IMR-90 (cell line): ENCODE measurements at regions not wholly inside any gene's neighbourhood (a gene's known extent, or its start where the extent isn't known, plus 50 kb on each side); places are given as distances from the start of the nearest gene placed in this dataset.

ENCODE experiments used
- ATAC-seq: fragments of 200-7000 bp; cut with Tn5 transposase; 2 replicates; pipeline ENCODE4 v1.9.1; 2020; ENCODE audit warnings: low read depth, mild to moderate bottlenecking, moderate library complexity
- BruUV-seq: library from RNA; stranded (reverse); fragments of 400-500 nt; replicated peaks from 2 replicates; lab custom pipeline; 2021; lab: Mats Ljungman, UMichigan
- CTCF ChIA-PET: fragments of 300-600 bp; formaldehyde crosslinking; extraction: SDS; loops from one replicate; lab custom pipeline; 2021; ENCODE audit warnings: antibody characterized with exemption; lab: Yijun Ruan, JAX
- POLR2A ChIA-PET: fragments of 300-600 bp; sonication (Branson Sonifier 250); formaldehyde crosslinking; loops from one replicate; lab custom pipeline; 2022; ENCODE audit warnings: antibody characterized with exemption; ENCODE audit not compliant: unreplicated experiment; lab: Charles Lee
- DNase-seq: peaks from one replicate; pipeline ENCODE4 v3.0.0; 2013
- H2AFZ ChIP-seq: replicated peaks from 2 replicates; pipeline ENCODE3; 2013; ENCODE audit warnings: low read length, mild to moderate bottlenecking; ENCODE audit not compliant: poor library complexity
- H2AK5ac ChIP-seq: 2 replicates; pipeline ENCODE4 v1.6.1; 2013; ENCODE audit warnings: low read depth, low read length, inconsistent platforms
- H2AK9ac ChIP-seq: replicated peaks from 2 replicates; pipeline ENCODE3; 2013; ENCODE audit warnings: mild to moderate bottlenecking, low read depth, low read length, moderate library complexity; ENCODE audit not compliant: poor library complexity
- H2BK120ac ChIP-seq: 2 replicates; pipeline ENCODE4 v1.6.1; 2013; ENCODE audit warnings: low read depth, low read length, inconsistent platforms
- H2BK15ac ChIP-seq: 3 replicates; pipeline ENCODE4 v1.6.1; 2013; ENCODE audit warnings: low read depth, low read length, inconsistent platforms
- H2BK20ac ChIP-seq: 2 replicates; pipeline ENCODE4 v1.6.1; 2013; ENCODE audit warnings: low read depth, mild to moderate bottlenecking, inconsistent platforms, low read length, moderate library complexity
- H2BK5ac ChIP-seq: 2 replicates; pipeline ENCODE4 v1.6.1; 2013; ENCODE audit warnings: mild to moderate bottlenecking, low read depth, low read length, inconsistent platforms; ENCODE audit not compliant: poor library complexity, severe bottlenecking
- H3K14ac ChIP-seq: replicated peaks from 2 replicates; pipeline ENCODE4 v1.6.1; 2013; ENCODE audit warnings: low read depth, low read length, inconsistent platforms
- H3K18ac ChIP-seq: 2 replicates; pipeline ENCODE4 v1.6.1; 2013; ENCODE audit warnings: low read depth, low read length, control low read depth
- H3K23ac ChIP-seq: 2 replicates; pipeline ENCODE4 v1.6.1; 2013; ENCODE audit warnings: low read depth, low read length, inconsistent platforms
- H3K27ac ChIP-seq: 2 replicates; pipeline ENCODE4 v1.5.1; 2013; ENCODE audit warnings: mild to moderate bottlenecking, control low read depth, low read length; ENCODE audit not compliant: insufficient read depth
- H3K27me3 ChIP-seq: 2 replicates; pipeline ENCODE4 v1.6.1; 2013; ENCODE audit warnings: low read length; ENCODE audit not compliant: control insufficient read depth, insufficient read depth
- H3K36me3 ChIP-seq: 2 replicates; pipeline ENCODE4 v1.6.1; 2013; ENCODE audit warnings: low read length, mixed read lengths; ENCODE audit not compliant: control insufficient read depth, insufficient read depth
- H3K4ac ChIP-seq: 2 replicates; pipeline ENCODE4 v1.6.1; 2013; ENCODE audit warnings: low read depth, low read length, inconsistent platforms
- H3K4me1 ChIP-seq: 2 replicates; pipeline ENCODE4 v1.6.1; 2013; ENCODE audit warnings: low read length, mixed read lengths; ENCODE audit not compliant: control insufficient read depth, insufficient read depth
- H3K4me2 ChIP-seq: 2 replicates; pipeline ENCODE4 v1.6.1; 2013; ENCODE audit warnings: low read depth, mild to moderate bottlenecking, control low read depth, low read length, moderate library complexity
- H3K4me3 ChIP-seq: 2 replicates; pipeline ENCODE4 v1.5.1; 2013; ENCODE audit warnings: low read depth, mild to moderate bottlenecking, control low read depth, low read length, moderate library complexity; ENCODE audit not compliant: insufficient read depth
- H3K56ac ChIP-seq: 2 replicates; pipeline ENCODE4 v1.6.1; 2013; ENCODE audit warnings: low read length, inconsistent platforms; ENCODE audit not compliant: insufficient read depth; ENCODE audit errors: extremely low read depth
- H3K79me1 ChIP-seq, 2 experiments: 2 replicates each; pipeline ENCODE4 v1.6.1; 2013; ENCODE audit warnings: low read length in 2 of 2, inconsistent platforms in 1 of 2, low read depth in 1 of 2
- H3K9ac ChIP-seq: 2 replicates; pipeline ENCODE4 v1.6.1; 2013; ENCODE audit warnings: low read depth, low read length, control low read depth
- H3K9me1 ChIP-seq: 2 replicates; pipeline ENCODE4 v1.6.1; 2013; ENCODE audit warnings: low read length, inconsistent platforms; ENCODE audit not compliant: insufficient read depth
- H3K9me3 ChIP-seq: 2 replicates; pipeline ENCODE4 v1.6.1; 2013; ENCODE audit warnings: low read length; ENCODE audit not compliant: control insufficient read depth, insufficient read depth
- H4K20me1 ChIP-seq: 2 replicates; pipeline ENCODE4 v1.6.1; 2013; ENCODE audit warnings: low read length, inconsistent platforms; ENCODE audit not compliant: insufficient read depth
- H4K5ac ChIP-seq: 2 replicates; pipeline ENCODE4 v1.6.1; 2013; ENCODE audit warnings: mild to moderate bottlenecking, low read depth, low read length, control low read depth
- H4K8ac ChIP-seq, 2 experiments: 2 replicates each; pipeline ENCODE4 v1.6.1; 2013; ENCODE audit warnings: low read depth in 2 of 2, low read length in 2 of 2, control low read depth in 1 of 2, inconsistent platforms in 1 of 2
- H4K91ac ChIP-seq: 2 replicates; pipeline ENCODE4 v1.6.1; 2013; ENCODE audit warnings: low read depth, low read length, inconsistent platforms; ENCODE audit not compliant: insufficient read depth
- BHLHE40 ChIP-seq: fragments of 150-350 bp; IDR thresholded peaks from 2 replicates; pipeline ENCODE4 v1.6.1; 2016; ENCODE audit warnings: mild to moderate bottlenecking, low read depth, low read length
- CEBPB ChIP-seq: IDR thresholded peaks from 2 replicates; pipeline ENCODE4 v1.6.1; 2012; ENCODE audit warnings: low read depth, low read length, improper control_type of control experiment
- CTCF ChIP-seq: conservative IDR thresholded peaks from 2 replicates; pipeline ENCODE4 v1.5.1; 2012; ENCODE audit warnings: mild to moderate bottlenecking, low read depth, low read length, improper control_type of control experiment
- ELK1 ChIP-seq: fragments of 150-350 bp; IDR thresholded peaks from 2 replicates; pipeline ENCODE4 v1.6.1; 2016; ENCODE audit warnings: low read depth, mild to moderate bottlenecking, low read length, moderate library complexity, borderline replicate concordance
- MAZ ChIP-seq: IDR thresholded peaks from 2 replicates; pipeline ENCODE4 v1.6.1; 2012; ENCODE audit warnings: low read depth, mild to moderate bottlenecking, low read length, improper control_type of control experiment, moderate library complexity, borderline replicate concordance
- MXI1 ChIP-seq: IDR thresholded peaks from 2 replicates; pipeline ENCODE4 v1.6.1; 2012; ENCODE audit warnings: low read depth, mild to moderate bottlenecking, low read length, moderate library complexity, borderline replicate concordance
- NFE2L2 ChIP-seq: fragments of 150-350 bp; IDR thresholded peaks from 2 replicates; pipeline ENCODE4 v1.6.1; 2016; ENCODE audit warnings: low read depth, mild to moderate bottlenecking, low read length
- RCOR1 ChIP-seq: IDR thresholded peaks from 2 replicates; pipeline ENCODE4 v1.6.1; 2012; ENCODE audit warnings: mild to moderate bottlenecking, low read length, improper control_type of control experiment; ENCODE audit not compliant: insufficient replicate concordance
- USF2 ChIP-seq: fragments of 150-350 bp; IDR thresholded peaks from 2 replicates; pipeline ENCODE4 v1.6.1; 2017; ENCODE audit warnings: mild to moderate bottlenecking, antibody characterized with exemption, low read length, low read depth
- whole genome bisulfite sequencing, 2 experiments: methylation state at CpG; one replicate each; pipeline versions ENCODE4 v1.1.5 to v1.1.7; 2013; ENCODE audit warnings: missing lambda C conversion rate in 2 of 2; ENCODE audit not compliant: insufficient read length in 1 of 2; ENCODE audit errors: extremely low coverage in 2 of 2; 5-methylcytosine and 5-hydroxymethylcytosine counted together
- dilution Hi-C: fragments of 300-500 bp; cut with HindIII; formaldehyde crosslinking; loops from one replicate; pipeline ENCODE4 v1.14.3; 2018; ENCODE audit warnings: low sequenced_read_pairs; ENCODE audit not compliant: unreplicated experiment
- in situ Hi-C: fragments of 300-500 bp; cut with MboI; formaldehyde crosslinking; loops from 3 replicates; pipeline ENCODE4 v1.14.3; 2019; ENCODE audit warnings: low sequenced_read_pairs, inconsistent platforms, mixed read lengths
- intact Hi-C: fragments of 100-400 bp; cut with micrococcal nuclease; formaldehyde crosslinking; loops from 2 replicates; pipeline ENCODE4 v1.10.0; 2022

GRCh38 chr14:84128050-84128449, 1401.9 kb upstream of the FLRT2 start:
- Histone ChIP-seq H2AK9ac (no peak overlapping the region), H3K27me3 (no peaks in the 10 kb centered on the region), H3K36me3 (no peaks in the 10 kb centered on the region), H2BK20ac (no peak overlapping the region), H2BK5ac (no peak overlapping the region), H3K4ac (no peak overlapping the region), H3K18ac (no peak overlapping the region), H3K4me3 (no peak overlapping the region), H4K5ac (no peak overlapping the region), H3K9ac (no peak overlapping the region), H3K56ac (no peak overlapping the region), H3K23ac (no peak overlapping the region), H4K91ac (no peak overlapping the region), H3K4me1 (0 out of 2 replicates have a peak, but pooled peaks cover 1% of the 10 kb centered on the region), H3K4me2 (no peak overlapping the region), H3K9me3 (no peaks in the 10 kb centered on the region), H2BK120ac (no peak overlapping the region), H2BK15ac (no peak overlapping the region), H4K20me1 (no peaks in the 10 kb centered on the region), H3K9me1 (no peaks in the 10 kb centered on the region), H3K14ac (no peak overlapping the region), H3K27ac (no peak overlapping the region), H3K79me1 (no peaks in the 10 kb centered on the region), H4K8ac (no peak overlapping the region), H2AK5ac (no peak overlapping the region), H2AFZ (no peak overlapping the region)
- POLR2A ChIA-PET = interaction anchor here (0.7 kb wide), 1 partner anchor 704 kb away, joined by 3 read pairs; no protein-coding TSS in a partner anchor
- no TSS peak for BruUV-seq
- CTCF ChIA-PET = no interaction called here
- in situ Hi-C loops (no loop called here), intact Hi-C loops (loop anchor here (5.0 kb wide), 1 partner anchor 1399 kb away; no protein-coding TSS in a partner anchor), dilution Hi-C loops (no loop called here)
- WGBS, 2 experiments = no CpG with 5 or more reads among the region's 3 CpGs
- ATAC-seq (peak; percentile 49; the same call in 1 of the 2 replicates), DNase-seq (peak; percentile 34)
- TF ChIP-seq USF2 = no peak
- TF ChIP-seq NFE2L2 = no peak
- no peak for TF ChIP-seq CTCF
- no peak for TF ChIP-seq BHLHE40
- no peak for TF ChIP-seq ELK1
- no peak for TF ChIP-seq MXI1
- no peak for TF ChIP-seq MAZ
- no peak for TF ChIP-seq RCOR1
- no peak for TF ChIP-seq CEBPB
